Non-pigmented ciliary epithelial cell (primary cell): ENCODE measurements at regions not wholly inside any gene's neighbourhood (a gene's known extent, or its start where the extent isn't known, plus 50 kb on each side); places are given as distances from the start of the nearest gene placed in this dataset.
"Not testable (repeated sequence)": the region's sequence is repeated elsewhere in the genome, so short reads cannot be mapped to it uniquely, and the experiment has no call there.

Experiments
- DNase-seq: peaks from one replicate; pipeline ENCODE4 v3.0.0-alpha.2; 2010; ENCODE audit warnings: low read depth

DNA sequence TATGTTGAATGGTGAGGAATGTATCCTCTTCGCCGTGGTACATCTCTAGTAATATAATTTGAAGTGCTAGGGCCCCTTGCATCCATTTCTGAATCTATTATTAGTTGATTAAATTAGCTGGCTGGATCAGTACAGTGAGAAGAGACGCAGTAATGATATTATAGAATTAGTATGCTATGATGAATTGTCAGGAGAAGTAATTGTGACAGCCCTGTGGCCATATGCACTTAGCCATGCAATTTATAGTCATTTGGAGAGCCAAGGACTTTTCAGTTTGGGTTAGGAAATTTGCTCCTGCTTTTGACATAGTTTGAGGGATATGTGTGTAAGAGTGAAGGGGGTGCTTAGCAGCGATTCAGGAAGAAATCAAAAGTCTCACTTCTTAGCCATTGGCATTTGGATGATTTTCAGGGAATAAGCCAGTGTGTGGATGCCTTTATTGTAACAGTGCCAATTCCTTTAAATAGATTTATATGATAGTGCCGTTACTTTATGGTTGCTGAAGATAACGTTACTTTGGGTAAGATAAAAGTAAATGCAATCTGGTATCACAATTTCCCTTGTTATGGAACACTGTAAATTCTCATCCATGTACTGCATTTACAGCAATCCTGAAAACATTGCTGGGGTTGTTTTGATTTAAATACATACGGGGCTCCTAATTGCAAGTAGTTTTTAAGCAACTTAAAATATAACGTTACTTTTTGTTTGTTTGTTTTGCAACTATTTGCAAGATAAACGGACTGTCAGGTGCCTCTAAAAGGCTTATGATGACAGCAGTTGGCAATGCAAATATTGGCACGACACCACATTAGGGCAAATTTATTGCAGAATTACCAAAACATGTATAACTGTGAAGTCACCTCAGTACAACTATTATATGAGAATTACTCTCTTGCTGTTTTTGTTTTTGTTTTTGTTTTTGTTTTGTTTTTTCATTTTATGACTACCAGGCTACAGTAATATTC, 875.4 kb upstream of the WWC1 start:
- DNase-seq, result no peak

DNA sequence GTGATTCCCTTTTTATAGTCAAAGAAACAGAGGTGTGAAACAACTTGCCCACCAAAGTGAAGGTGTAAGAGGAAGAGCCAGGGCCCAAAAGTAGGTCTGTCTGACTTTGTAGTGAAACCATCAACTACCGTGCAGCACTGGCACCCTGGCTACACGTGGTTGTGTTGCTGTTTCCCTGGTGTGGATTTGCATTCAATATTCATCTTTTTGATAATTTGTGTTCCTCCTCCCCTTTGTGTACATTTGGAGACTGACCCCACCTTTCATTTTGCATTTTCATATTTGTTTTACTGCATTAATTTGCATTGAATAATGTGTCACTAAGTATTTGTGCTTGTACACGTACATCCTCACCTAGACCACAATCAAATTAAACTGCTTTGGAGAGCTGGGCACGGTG, 873.8 kb upstream of the WWC1 start:
- DNase-seq, result no peak

DNA sequence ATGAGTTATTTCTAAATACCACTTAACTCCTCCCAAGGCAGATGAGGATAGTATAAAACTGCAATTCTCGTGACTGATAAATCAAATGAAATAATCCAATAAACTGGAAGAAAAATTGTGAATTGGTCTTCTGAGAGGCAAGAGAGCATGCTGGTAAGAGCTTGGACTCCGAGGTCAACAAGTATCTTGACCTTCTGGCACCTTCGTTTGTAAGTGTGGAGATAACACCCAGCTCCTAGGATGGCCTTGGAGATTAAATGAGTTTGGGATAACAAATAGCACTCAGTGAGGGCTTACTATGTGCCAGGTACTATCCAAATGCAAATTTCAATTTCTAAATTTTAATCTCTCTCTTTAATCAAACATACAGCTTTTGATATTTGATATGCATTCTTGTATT, 866.3 kb upstream of the WWC1 start:
- DNase-seq, result no peak

DNA sequence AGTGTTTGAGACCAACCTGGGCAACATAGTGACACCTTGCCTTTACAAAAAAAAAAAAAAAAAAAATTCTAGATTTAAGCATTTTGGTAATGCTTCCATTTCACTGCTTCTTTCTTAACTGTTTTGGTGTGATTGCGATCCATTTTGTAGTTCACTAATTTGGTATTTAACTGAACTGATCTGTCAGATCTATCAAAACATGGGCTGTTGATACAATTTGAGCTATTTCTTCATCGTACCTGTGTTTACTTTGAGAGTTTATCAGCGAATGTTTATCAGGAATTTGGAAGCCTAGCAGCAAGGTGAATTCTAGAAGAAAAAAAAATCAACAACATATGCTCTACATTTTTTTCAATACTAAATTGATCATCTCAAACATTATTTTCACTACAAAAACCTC, 864.9 kb upstream of the WWC1 start:
- no peak for DNase-seq

GRCh38 chr5:167427641-167428040, 863.8 kb upstream of the WWC1 start:
- not testable (repeated sequence) for DNase-seq

GRCh38 chr5:167440846-167441245, 850.6 kb upstream of the WWC1 start:
- no peak for DNase-seq

DNA sequence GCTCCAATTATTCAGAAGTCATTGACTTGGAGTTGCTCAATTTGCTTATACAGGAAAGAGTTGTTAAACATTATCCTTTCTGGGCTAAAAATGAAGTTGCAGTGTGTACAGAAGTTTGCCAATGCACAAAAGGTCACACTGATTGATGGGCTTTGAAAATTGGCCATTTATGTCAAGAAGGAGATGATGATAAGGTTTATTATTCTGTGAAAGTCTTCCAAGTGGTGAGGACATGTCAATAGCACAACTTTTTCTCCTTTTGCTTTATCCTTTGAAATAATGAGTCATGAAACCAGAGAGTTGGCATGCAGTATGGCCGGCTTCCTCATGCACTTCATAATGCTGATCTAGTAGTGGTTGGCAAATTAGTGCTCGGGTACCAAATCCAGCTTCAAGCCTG, 848.5 kb upstream of the WWC1 start:
- no peak for DNase-seq

- no peak for DNase-seq
These were observed 843.7 kb upstream of the WWC1 start for GRCh38 chr5:167447466-167448375.

- no peak for DNase-seq
These were observed 843.1 kb upstream of the WWC1 start for GRCh38 chr5:167448376-167448775.

GRCh38 chr5:167451076-167451475, 840.4 kb upstream of the WWC1 start:
- no peak for DNase-seq

DNA sequence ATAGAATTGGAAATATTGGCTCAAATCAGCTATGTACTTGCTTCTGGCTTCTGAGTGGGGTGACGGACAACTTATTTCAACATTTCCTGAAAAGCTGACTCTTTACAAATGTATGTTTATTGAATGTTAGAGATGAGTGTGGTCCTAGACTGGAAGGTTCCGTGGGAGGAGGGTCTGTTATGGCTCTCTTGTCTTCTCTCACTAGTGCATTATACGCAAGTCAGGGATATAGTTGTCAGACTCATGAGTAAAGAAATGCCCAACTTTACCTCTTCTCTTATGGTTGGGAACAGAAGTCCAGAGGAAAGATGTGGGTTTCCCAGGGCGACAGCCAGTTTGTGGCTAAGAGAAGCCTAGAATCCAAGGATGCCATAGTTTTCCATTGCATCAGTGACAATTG, 839.3 kb upstream of the WWC1 start:
- DNase-seq, result no peak

DNA sequence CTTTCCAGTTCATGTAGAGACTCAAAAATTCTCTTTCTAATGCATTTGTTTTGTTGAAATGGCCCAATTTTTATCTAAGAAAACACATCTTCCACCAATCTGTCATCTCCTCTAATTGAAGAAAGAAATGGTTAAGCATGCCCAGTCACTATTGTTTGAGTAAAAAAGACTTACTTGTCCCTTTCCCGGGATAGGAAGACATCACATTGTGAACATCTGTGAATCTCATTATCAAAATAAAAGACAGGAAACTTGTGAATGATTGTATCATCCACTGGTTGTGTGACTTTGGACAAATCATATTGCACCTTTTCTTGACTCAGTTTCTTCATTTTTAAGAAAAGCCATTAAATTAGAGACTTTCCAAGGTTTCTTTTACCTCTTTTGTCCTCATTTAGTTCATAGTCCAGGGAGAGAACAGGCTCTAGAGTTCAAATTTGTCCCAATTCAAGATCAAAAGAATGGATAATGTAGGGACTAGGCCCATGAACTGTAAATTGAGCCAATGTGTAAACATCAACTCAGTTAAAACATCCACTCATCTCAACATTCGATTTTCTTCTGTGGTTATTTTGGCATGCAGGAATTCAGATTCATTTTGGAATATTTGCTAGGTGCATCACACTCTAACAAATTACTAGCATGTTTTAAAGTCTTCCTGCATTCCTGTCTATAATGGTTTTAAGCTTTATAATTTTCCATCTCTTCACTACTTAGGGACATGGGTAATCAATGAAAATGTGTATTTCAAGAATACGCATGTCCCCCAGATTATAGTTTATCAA, 838.0 kb upstream of the WWC1 start:
- no peak for DNase-seq

DNA sequence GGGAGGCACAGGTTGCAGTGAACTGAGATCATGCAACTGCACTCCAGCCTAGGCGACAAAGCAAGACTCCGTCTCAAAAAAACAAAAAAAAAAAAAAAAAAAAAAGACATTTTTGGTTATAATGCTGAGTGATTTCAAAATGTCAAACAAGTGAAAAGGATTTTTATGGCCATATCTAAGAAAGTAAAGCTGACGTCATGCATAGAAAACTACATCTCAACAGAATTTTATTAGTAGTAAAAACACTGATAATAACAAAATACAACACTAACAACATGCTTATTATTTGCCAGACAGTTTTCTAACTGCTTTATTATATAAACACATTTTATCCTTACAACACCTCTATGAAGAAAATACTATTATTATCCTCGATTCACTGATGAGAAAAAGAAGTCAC, 833.0 kb upstream of the WWC1 start:
- no peak for DNase-seq

GRCh38 chr5:167460449-167461020, 830.9 kb upstream of the WWC1 start:
- no peak for DNase-seq

DNA sequence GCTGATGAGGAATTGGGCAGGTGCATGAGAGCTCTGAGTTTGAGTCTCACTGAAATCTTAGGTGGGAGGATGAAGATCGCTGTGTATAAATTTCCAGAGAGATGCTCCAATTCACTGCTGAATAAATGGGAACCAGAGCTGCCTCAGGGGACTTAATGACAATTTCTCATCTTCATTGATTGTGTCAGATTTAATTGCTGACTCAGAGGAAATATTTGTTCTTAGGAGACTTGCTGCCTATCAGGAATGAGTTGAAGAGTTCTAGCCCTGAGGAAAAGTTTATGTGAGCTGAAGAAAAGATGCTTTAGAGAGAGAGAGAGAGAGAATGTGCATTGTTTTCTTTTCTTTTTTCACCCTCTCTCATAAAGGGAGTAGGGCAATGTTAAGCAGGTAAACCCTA, 827.5 kb upstream of the WWC1 start:
- no peak for DNase-seq

- no peak for DNase-seq
These were observed 824.5 kb upstream of the WWC1 start for GRCh38 chr5:167466992-167467391.

DNA sequence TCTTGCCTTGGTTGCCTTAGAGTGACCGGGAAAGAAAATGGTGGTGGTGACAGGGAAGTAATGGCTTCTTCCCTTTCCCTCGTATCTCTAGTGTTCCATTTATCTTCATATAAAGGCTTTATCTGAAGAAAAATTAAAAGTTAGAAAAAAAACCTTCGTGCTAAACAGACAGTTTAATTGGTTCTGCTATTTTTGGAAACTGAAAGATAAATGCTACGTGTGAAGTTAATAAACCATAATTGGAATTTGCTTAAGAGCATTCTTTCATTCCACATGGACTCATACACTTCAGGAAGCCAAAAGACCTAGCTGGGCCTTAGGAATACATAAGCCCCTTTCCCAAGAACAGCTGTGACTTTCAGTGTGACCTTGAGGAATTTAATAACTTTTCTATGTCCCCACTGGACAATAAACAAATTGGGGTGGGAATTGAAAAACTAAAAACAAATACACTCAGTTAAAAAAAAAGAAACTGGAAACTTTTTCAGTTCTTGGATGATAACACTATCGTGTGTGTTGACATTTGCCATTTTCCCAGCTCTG, 818.8 kb upstream of the WWC1 start:
- no peak for DNase-seq

- no peak for DNase-seq
These were observed 813.3 kb upstream of the WWC1 start for GRCh38 chr5:167478188-167478587.

GRCh38 chr5:167479779-167480178, 811.7 kb upstream of the WWC1 start:
- no peak for DNase-seq

GRCh38 chr5:167481345-167481744, 810.1 kb upstream of the WWC1 start:
- DNase-seq, result no peak

- DNase-seq, result no peak
These were observed 808.9 kb upstream of the WWC1 start for GRCh38 chr5:167482555-167482954.
